ENCODE measurements at regions not wholly inside any gene's neighbourhood (a gene's known extent, or its start where the extent isn't known, plus 50 kb on each side); places are given as distances from the start of the nearest gene placed in this dataset.

- no peak overlapping the region for H3K27ac ChIP-seq (ENCODE audit: control insufficient read depth, insufficient read depth)
- H4K20me1 ChIP-seq (ENCODE audit: control insufficient read depth, insufficient read depth), result no peaks in the 10 kb centered on the region
- 0% methylated on average over 1 of the region's 1 CpG for WGBS (ENCODE audit: insufficient coverage, insufficient replicate concordance, low lambda C conversion rate, missing lambda C conversion rate)
- intact Hi-C loops (cut with micrococcal nuclease; ENCODE audit: unreplicated experiment) (no loop called here), in situ Hi-C loops (cut with MboI) (no loop called here)
- SMC1A ChIA-PET (ENCODE audit: uncharacterized antibody, unreplicated experiment), result no interaction called here
- H3K79me2 ChIP-seq (ENCODE audit: control insufficient read depth, insufficient read depth, low read length), result no peaks in the 10 kb centered on the region
- H3K9me3 ChIP-seq (replicated peaks; ENCODE audit: control insufficient read depth, insufficient read depth, low read length), result no peaks in the 10 kb centered on the region
- H3K4me2 ChIP-seq (ENCODE audit: control insufficient read depth, insufficient read depth), result no peak overlapping the region
- no peak overlapping the region for H3K4me3 ChIP-seq
- no peaks in the 10 kb centered on the region for H3K4me1 ChIP-seq (ENCODE audit: control insufficient read depth, insufficient read depth, low read length)
- no peaks in the 10 kb centered on the region for H3K36me3 ChIP-seq (ENCODE audit: control insufficient read depth in 2 of 2, insufficient read depth in 2 of 2, low read length in 1 of 2)
- CTCF ChIA-PET, result no interaction called here
- H3K9ac ChIP-seq (ENCODE audit: control insufficient read depth, insufficient read depth, low read length), result no peak overlapping the region
- no TSS peak for BruUV-seq (replicated peaks)
- FAIRE-seq, result no peak
- no peak for DNase-seq (ENCODE audit: low read depth, low spot score)
- no peak overlapping the region for H2AFZ ChIP-seq (ENCODE audit: control insufficient read depth, low read depth, low read length)
- H3K27me3 ChIP-seq (replicated peaks in 1 of 2; ENCODE audit: control insufficient read depth in 2 of 2, insufficient read depth in 2 of 2, low read length in 1 of 2), result no peaks in the 10 kb centered on the region
- no peak for ATAC-seq
- RAD21 ChIA-PET (ENCODE audit: unreplicated experiment), result no interaction called here
- POLR2A ChIA-PET, result no interaction called here
- TF ChIP-seq BCLAF1 (IDR thresholded peaks at IDR 0.05) (no peak), ZBTB40 (IDR thresholded peaks at IDR 0.05; ENCODE audit: borderline replicate concordance) (no peak), MLLT1 (IDR thresholded peaks at IDR 0.05) (no peak), NFYB (IDR thresholded peaks at IDR 0.05; ENCODE audit: insufficient read depth, low read depth, low read length) (no peak), NR2C1 (IDR thresholded peaks at IDR 0.05) (no peak), SP1 (IDR thresholded peaks at IDR 0.05; ENCODE audit: low read depth, low read length) (no peak), NR2F1 (conservative IDR thresholded peaks at IDR 0.05) (no peak), RELA (IDR thresholded peaks at IDR 0.05; ENCODE audit: borderline replicate concordance, partially characterized antibody) (no peak), GABPA (IDR thresholded peaks at IDR 0.05; ENCODE audit: low read depth) (no peak), SMAD5 (IDR thresholded peaks at IDR 0.05; ENCODE audit: low read depth) (no peak), ASH2L (IDR thresholded peaks at IDR 0.05; ENCODE audit: borderline replicate concordance, low read depth) (no peak), POLR2AphosphoS2 (IDR thresholded peaks at IDR 0.05; ENCODE audit: low read depth, low read length) (no peak), ELK1 (IDR thresholded peaks at IDR 0.05; ENCODE audit: low read depth, low read length) (no peak), ZNF274 (IDR thresholded peaks at IDR 0.05; ENCODE audit: insufficient read depth, insufficient read length) (no peak), MEF2B (IDR thresholded peaks at IDR 0.05; ENCODE audit: partially characterized antibody, poor library complexity, severe bottlenecking) (no peak), MEF2A (IDR thresholded peaks at IDR 0.05; ENCODE audit: insufficient read depth, low read depth, low read length) (no peak), STAT1 (conservative IDR thresholded peaks at IDR 0.05) (no peak)
These were observed 792.8 kb upstream of the CDH8 start for GRCh38 chr16:62829084-62829483.
